A673 (cell line): ENCODE measurements at regions not wholly inside any gene's neighbourhood (a gene's known extent, or its start where the extent isn't known, plus 50 kb on each side); places are given as distances from the start of the nearest gene placed in this dataset.

Source experiments
- CTCF ChIP-seq: fragments of 300-800, 200-600 bp; sonication (generic); conservative IDR thresholded peaks from 2 replicates; pipeline ENCODE4 v1.5.1; 2017; ENCODE audit warnings: low read depth, mild to moderate bottlenecking, antibody characterized with exemption, low read length, moderate library complexity, mixed read lengths
- EZH2 ChIP-seq: fragments of 200-600 bp; sonication (generic); IDR thresholded peaks from 2 replicates; pipeline ENCODE4 v1.6.1; 2017; ENCODE audit warnings: borderline replicate concordance, low read depth, mild to moderate bottlenecking, mixed read lengths, antibody characterized with exemption, low read length; ENCODE audit not compliant: poor library complexity, severe bottlenecking

DNA sequence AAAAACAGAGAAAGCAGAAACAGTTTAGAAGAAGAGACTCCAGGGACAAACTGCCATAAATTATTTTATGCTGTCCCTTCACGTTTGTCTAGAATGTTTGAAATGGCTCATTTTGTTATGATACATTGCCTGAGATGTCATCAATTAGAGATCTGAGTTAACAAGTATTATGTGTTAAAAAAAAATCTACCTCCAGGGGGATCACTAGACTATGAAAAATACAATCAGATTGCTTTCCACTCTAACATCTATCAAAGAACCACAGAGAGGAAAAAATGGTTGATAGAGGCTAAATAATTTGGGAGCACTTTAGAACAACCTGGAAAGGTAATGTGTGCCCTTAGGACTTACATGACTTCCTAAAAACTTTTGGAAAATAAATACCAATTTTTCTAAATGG lies 103.8 kb upstream of the CCDC150 start:
- TF ChIP-seq EZH2 (no peak), CTCF (peak; percentile 31; the same call in 1 of the 2 replicates)
